SK-N-MC (cell line): ENCODE measurements at regions not wholly inside any gene's neighbourhood (a gene's known extent, or its start where the extent isn't known, plus 50 kb on each side); places are given as distances from the start of the nearest gene placed in this dataset.

Experiments
- EZH2 ChIP-seq: fragments of 200-600 bp; sonication (generic); IDR thresholded peaks from one replicate; pipeline ENCODE4 v1.6.1; 2017; ENCODE audit warnings: antibody characterized with exemption
- POLR2AphosphoS5 ChIP-seq: IDR thresholded peaks from 2 replicates; pipeline ENCODE4 v1.6.1; 2012; ENCODE audit warnings: mild to moderate bottlenecking, low read depth, low read length, borderline replicate concordance

DNA sequence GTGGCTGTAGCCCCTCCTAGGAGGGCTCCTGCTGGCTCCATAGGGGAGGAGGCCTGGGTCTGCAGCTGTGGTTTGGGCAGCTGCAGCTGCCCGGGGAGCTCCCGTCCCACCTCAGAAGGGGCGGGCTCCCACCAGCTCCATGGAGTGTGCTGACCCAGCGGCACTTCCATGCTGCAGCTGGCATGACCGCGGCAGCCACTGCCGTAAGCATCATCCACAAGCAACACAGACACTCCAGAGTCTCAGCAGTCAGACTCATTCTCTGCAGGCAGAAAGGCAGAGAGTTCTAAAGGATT, 660.1 kb upstream of the RAB6C start:
- TF ChIP-seq EZH2 (no peak), POLR2AphosphoS5 (no peak)
